Activated T-cell treated with anti-CD3 and anti-CD28 coated beads, Interleukin-2, amount 50 U/mL, for 4 hours (primary cell): ENCODE measurements at regions not wholly inside any gene's neighbourhood (a gene's known extent, or its start where the extent isn't known, plus 50 kb on each side); places are given as distances from the start of the nearest gene placed in this dataset.

ENCODE experiments used
- ATAC-seq, 2 donors: fragments of 200-7000 bp; cut with Tn5 transposase; one replicate each; pipeline ENCODE4 v1.10.0; 2021
- DNase-seq: peaks from one replicate; pipeline ENCODE4 v3.0.0-alpha.2; 2020
- H3K27me3 Mint-ChIP-seq: one replicate; pipeline ENCODE4 v1.8.0; 2021; ENCODE audit warnings: low read depth, mixed read lengths
- H3K36me3 Mint-ChIP-seq: one replicate; pipeline ENCODE4 v1.8.0; 2022; ENCODE audit warnings: mixed read lengths; ENCODE audit not compliant: insufficient read depth
- H3K4me1 Mint-ChIP-seq: one replicate; pipeline ENCODE4 v1.8.0; 2021; ENCODE audit warnings: low read depth, mixed read lengths
- H3K4me3 Mint-ChIP-seq: one replicate; pipeline ENCODE4 v1.8.0; 2021; ENCODE audit warnings: mild to moderate bottlenecking, moderate library complexity, mixed read lengths
- H3K9me3 Mint-ChIP-seq: one replicate; pipeline ENCODE4 v1.8.0; 2021; ENCODE audit warnings: mixed read lengths

DNA sequence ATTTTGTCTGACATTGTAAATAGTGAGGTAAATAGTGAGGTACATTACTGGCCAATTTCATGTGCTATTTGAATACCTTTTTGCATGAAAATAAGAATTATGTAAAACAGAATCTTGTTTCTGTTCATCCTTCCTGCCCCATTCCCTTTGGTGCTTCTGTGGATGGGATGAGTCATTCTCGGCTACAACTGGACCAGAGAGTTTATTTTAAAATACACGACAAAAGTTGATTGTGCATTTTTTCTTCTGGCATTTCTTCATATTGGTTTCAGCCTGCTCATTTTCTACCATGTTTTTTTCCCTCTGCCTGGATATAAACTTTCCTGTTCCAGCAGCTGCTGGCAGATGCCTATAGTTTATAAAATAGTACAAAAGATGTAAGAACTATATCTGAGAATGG lies 107.5 kb downstream of the CYSLTR2 start:
- H3K27me3 Mint-ChIP-seq: peaks cover 5% of the 10 kb centered on the region
- H3K9me3 Mint-ChIP-seq: peaks cover 34% of the 10 kb centered on the region
- no peak for ATAC-seq
- DNase-seq: no peak
- peaks cover 10% of the 10 kb centered on the region for H3K36me3 Mint-ChIP-seq
- H3K4me1 Mint-ChIP-seq: no peaks in the 10 kb centered on the region
- H3K4me3 Mint-ChIP-seq: no peak overlapping the region

DNA sequence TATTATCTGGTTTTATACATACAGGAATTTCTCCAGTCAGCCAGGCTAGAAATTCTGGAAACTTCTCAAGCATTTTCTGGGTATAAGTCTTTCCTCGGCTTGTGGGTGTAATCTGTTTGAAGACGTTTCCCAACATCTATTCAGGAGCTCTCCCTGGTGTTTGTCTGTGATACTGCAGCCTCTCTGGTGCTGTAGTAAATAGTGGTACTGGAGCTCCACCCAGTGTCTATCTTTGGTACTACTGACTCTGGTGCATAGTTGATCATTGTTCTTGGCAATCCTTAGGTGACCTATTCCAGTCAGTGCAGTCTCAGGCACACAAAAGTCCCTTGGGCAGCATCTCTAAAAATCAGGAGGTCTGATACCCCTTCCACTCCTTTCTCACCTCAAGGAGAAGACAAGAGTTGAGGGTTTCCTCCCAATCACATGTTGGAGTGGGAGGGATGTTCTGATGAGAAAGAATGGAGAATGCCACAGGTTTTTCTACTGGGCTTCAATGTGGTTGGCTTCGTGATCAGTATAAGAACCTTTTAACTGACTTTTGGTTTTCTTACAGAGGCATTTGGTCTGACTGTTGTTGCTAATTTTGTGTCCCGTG lies 115.5 kb downstream of the CYSLTR2 start:
- ATAC-seq: peak; percentile 89 to 96
- H3K36me3 Mint-ChIP-seq: peaks cover 10% of the 10 kb centered on the region
- H3K27me3 Mint-ChIP-seq: no peaks in the 10 kb centered on the region
- peaks cover 11% of the 10 kb centered on the region for H3K4me1 Mint-ChIP-seq
- H3K4me3 Mint-ChIP-seq: no peak overlapping the region
- H3K9me3 Mint-ChIP-seq: peaks cover 31% of the 10 kb centered on the region
- DNase-seq: peak; percentile 76

GRCh38 chr13:48770372-48770771 lies 116.6 kb downstream of the CYSLTR2 start:
- H3K4me1 Mint-ChIP-seq: peaks cover 11% of the 10 kb centered on the region
- peak; percentile 39 to 65 for ATAC-seq
- no peak for DNase-seq
- no peak overlapping the region for H3K4me3 Mint-ChIP-seq
- H3K9me3 Mint-ChIP-seq: peaks cover 20% of the 10 kb centered on the region
- peaks cover 5% of the 10 kb centered on the region for H3K36me3 Mint-ChIP-seq
- peaks cover 4% of the 10 kb centered on the region for H3K27me3 Mint-ChIP-seq

DNA sequence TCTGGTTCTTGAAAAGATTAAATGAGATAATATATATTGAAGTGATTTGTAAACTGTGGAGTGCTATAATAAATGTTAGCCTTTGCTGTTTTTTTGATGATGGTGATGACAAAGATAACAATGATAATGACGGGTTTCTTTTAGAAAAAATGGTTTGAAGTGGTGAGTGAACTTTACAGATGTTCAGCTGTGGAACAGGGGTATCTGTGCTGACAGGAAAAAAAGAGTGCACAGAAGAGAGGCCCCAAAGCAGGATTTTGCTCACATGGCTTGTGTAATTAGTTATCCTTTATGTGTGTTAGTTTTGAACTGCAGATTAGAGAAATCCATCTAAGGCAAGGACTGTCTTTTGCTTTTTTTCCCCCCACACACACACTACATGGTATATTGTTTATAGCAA lies 119.2 kb downstream of the CYSLTR2 start:
- ATAC-seq (no peak), DNase-seq (no peak)
- peaks cover 6% of the 10 kb centered on the region for H3K27me3 Mint-ChIP-seq
- H3K9me3 Mint-ChIP-seq: peaks cover 6% of the 10 kb centered on the region
- no peaks in the 10 kb centered on the region for H3K36me3 Mint-ChIP-seq
- H3K4me1 Mint-ChIP-seq: peaks cover 11% of the 10 kb centered on the region
- no peak overlapping the region for H3K4me3 Mint-ChIP-seq

- Mint-ChIP-seq H3K9me3 (peaks cover under 1% of the 10 kb centered on the region), H3K4me3 (no peak overlapping the region), H3K27me3 (peaks cover 6% of the 10 kb centered on the region), H3K36me3 (no peaks in the 10 kb centered on the region), H3K4me1 (peaks cover 11% of the 10 kb centered on the region)
- no peak for ATAC-seq
- no peak for DNase-seq
These were observed 120.0 kb downstream of the CYSLTR2 start for GRCh38 chr13:48773531-48774275.

DNA sequence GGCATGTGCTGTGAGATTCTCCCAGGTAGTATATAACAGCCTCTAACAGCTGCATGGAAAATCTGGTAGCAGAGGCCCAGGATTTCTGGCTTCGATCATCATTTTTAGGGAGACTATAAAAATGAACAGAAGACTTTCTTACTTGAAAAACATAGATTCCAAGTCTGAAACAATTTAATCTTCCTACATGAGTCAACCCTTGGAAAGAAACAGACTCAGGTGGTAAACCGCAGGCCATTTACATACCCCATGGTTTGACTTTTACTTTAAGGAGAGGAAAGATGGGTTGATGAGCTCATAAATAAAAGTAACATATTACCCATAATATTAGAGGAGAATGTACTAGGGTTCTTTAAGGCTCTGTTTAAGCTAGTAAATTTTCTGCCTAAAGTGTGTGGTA lies 121.6 kb downstream of the CYSLTR2 start:
- Mint-ChIP-seq H3K36me3 (peaks cover 2% of the 10 kb centered on the region), H3K4me3 (no peak overlapping the region), H3K9me3 (peaks cover 16% of the 10 kb centered on the region), H3K4me1 (peaks cover 2% of the 10 kb centered on the region), H3K27me3 (peaks cover 6% of the 10 kb centered on the region)
- DNase-seq (no peak), ATAC-seq (no peak)

GRCh38 chr13:48775804-48776203 lies 122.1 kb downstream of the CYSLTR2 start:
- ATAC-seq (no peak), DNase-seq (no peak)
- Mint-ChIP-seq H3K9me3 (peaks cover 18% of the 10 kb centered on the region), H3K4me1 (peaks cover 2% of the 10 kb centered on the region), H3K4me3 (no peak overlapping the region), H3K36me3 (peaks cover 3% of the 10 kb centered on the region), H3K27me3 (peaks cover 6% of the 10 kb centered on the region)

DNA sequence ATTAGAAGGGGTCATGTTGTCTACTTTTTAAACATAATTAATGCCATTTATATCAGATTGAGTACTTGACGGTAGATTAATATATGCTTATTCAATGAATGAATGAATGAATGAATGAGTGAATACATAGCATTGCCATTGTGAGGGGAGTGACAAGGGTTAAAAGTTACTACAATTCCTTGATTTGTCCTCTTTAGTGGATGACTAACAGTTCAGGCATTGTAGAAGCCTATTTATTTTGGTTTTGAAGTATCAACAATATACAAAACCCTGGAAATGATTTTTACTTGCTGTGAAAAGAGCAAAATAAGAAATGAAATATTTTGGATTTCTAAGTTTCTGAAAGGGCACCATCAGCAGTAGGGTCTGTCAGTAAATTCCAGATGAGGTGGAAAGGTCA lies 122.7 kb downstream of the CYSLTR2 start:
- H3K27me3 Mint-ChIP-seq: peaks cover 6% of the 10 kb centered on the region
- no peak overlapping the region for H3K4me3 Mint-ChIP-seq
- H3K36me3 Mint-ChIP-seq: peaks cover 3% of the 10 kb centered on the region
- no peak for ATAC-seq
- peaks cover 2% of the 10 kb centered on the region for H3K4me1 Mint-ChIP-seq
- peaks cover 22% of the 10 kb centered on the region for H3K9me3 Mint-ChIP-seq
- no peak for DNase-seq

- DNase-seq (no peak), ATAC-seq (no peak)
- no peak overlapping the region for H3K4me3 Mint-ChIP-seq
- peaks cover 28% of the 10 kb centered on the region for H3K9me3 Mint-ChIP-seq
- no peaks in the 10 kb centered on the region for H3K4me1 Mint-ChIP-seq
- H3K36me3 Mint-ChIP-seq: peaks cover 3% of the 10 kb centered on the region
- peaks cover 6% of the 10 kb centered on the region for H3K27me3 Mint-ChIP-seq
These were observed 124.9 kb downstream of the CYSLTR2 start for GRCh38 chr13:48778610-48779009.

DNA sequence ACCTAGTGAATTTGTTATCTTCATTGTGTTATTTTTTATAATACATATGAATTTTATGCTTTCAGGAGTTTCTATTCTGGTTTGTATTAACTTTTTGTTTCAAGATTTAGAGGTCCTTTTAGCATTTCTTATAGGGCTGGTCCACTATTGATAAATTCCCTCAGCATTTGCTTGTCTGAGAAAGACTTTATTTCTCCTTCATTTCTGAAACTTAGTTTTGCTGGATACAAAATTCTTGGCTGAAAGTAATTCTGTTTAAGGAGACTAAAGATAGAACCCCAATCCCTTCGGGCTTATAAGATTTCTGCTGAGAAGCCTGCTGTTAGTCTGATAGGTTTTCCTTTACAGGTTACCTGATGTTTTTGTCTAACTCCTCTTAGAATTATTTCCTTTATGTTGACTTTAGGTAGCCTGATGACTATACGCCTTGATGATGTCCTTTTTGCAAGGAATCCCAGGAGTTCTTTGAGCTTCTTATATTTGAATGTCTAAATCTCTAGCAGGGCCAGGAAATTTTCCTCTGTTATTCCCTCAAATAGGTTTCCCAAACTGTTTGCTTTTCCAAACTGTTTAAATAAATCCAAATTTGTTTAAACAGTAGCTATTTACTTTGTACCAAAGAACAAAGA lies 127.1 kb downstream of the CYSLTR2 start:
- H3K9me3 Mint-ChIP-seq: peaks cover 28% of the 10 kb centered on the region
- no peak overlapping the region for H3K4me3 Mint-ChIP-seq
- no peaks in the 10 kb centered on the region for H3K4me1 Mint-ChIP-seq
- H3K27me3 Mint-ChIP-seq: peaks cover 3% of the 10 kb centered on the region
- peaks cover 3% of the 10 kb centered on the region for H3K36me3 Mint-ChIP-seq
- ATAC-seq (no peak), DNase-seq (no peak)

GRCh38 chr13:48782429-48782840 lies 128.7 kb downstream of the CYSLTR2 start:
- Mint-ChIP-seq H3K27me3 (peaks cover 2% of the 10 kb centered on the region), H3K4me1 (no peaks in the 10 kb centered on the region), H3K9me3 (peaks cover 28% of the 10 kb centered on the region), H3K4me3 (no peak overlapping the region), H3K36me3 (peaks cover 3% of the 10 kb centered on the region)
- ATAC-seq (no peak), DNase-seq (no peak)

DNA sequence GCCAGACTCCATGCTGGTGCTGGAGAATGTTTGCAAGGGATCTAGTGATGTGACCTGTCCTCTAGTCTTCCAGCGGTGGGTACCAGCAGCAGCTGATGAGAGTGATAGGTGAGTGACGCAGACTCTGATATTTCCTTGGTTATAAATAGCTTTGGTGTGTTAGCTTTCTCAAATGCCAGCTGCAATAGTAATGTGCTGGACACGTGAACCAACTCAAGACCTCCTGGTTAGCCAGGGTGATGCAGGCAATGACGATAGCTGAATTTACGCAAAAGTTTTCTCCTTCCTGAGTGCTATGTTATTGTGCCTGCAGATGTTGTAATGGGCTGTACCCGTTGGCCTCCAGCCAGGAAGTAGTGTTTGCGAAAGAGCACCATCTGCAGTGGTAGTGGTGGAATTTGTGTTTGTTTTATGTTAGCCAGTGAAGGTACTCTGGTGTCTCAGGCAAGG lies 129.5 kb downstream of the CYSLTR2 start:
- no peak for DNase-seq
- Mint-ChIP-seq H3K36me3 (peaks cover 3% of the 10 kb centered on the region), H3K27me3 (no peaks in the 10 kb centered on the region), H3K4me3 (no peak overlapping the region), H3K9me3 (peaks cover 28% of the 10 kb centered on the region), H3K4me1 (no peaks in the 10 kb centered on the region)
- no peak for ATAC-seq

- no peak for ATAC-seq
- Mint-ChIP-seq H3K27me3 (no peaks in the 10 kb centered on the region), H3K9me3 (peaks cover 27% of the 10 kb centered on the region)
These were observed 130.0 kb downstream of the CYSLTR2 start for GRCh38 chr13:48783695-48784230.

GRCh38 chr13:48784916-48785548 lies 131.3 kb downstream of the CYSLTR2 start:
- H3K36me3 Mint-ChIP-seq: peaks cover 3% of the 10 kb centered on the region
- H3K4me3 Mint-ChIP-seq: no peak overlapping the region
- H3K4me1 Mint-ChIP-seq: no peaks in the 10 kb centered on the region
- no peak for ATAC-seq
- peaks cover 15% of the 10 kb centered on the region for H3K9me3 Mint-ChIP-seq
- DNase-seq: no peak
- no peaks in the 10 kb centered on the region for H3K27me3 Mint-ChIP-seq

More at GRCh38 chr13:48783695-48784230, 130.0 kb downstream of the CYSLTR2 start:
- no peaks in the 10 kb centered on the region for H3K4me1 Mint-ChIP-seq
- no peak overlapping the region for H3K4me3 Mint-ChIP-seq
- no peak for DNase-seq
- peaks cover 3% of the 10 kb centered on the region for H3K36me3 Mint-ChIP-seq
